ENCODE measurements at regions not wholly inside any gene's neighbourhood (a gene's known extent, or its start where the extent isn't known, plus 50 kb on each side); places are given as distances from the start of the nearest gene placed in this dataset.

DNA sequence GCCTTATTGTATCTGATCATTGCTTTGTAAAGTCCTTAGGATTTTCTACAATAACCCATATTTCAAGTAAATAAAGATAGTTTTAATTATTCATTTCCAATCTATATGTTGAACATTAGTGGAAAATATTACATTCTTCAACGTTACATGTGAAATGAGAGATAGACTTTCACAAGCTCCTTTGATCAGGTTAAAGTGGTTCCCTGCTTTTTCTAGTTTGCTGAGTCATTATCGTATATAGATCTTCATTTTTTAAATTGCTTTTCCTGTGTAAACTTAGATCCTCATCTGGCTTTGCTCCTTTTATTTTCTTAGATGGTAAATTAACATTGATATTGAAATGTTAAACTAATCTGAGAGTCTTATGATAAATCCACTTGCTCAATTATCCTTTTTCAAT, 599.0 kb downstream of the TRAM1L1 start:
- no peaks in the 10 kb centered on the region for H3K36me3 ChIP-seq
- H3K4me1 ChIP-seq: no peaks in the 10 kb centered on the region
- H3K4me3 ChIP-seq: no peak overlapping the region
- no peaks in the 10 kb centered on the region for H3K27me3 ChIP-seq (ENCODE audit: low read depth)
- intact Hi-C loops (cut with micrococcal nuclease): no loop called here
- no peak overlapping the region for H3K27ac ChIP-seq (replicated peaks)
- H3K9me3 ChIP-seq (replicated peaks): peaks cover 17% of the 10 kb centered on the region
- TF ChIP-seq, protein P1, sequence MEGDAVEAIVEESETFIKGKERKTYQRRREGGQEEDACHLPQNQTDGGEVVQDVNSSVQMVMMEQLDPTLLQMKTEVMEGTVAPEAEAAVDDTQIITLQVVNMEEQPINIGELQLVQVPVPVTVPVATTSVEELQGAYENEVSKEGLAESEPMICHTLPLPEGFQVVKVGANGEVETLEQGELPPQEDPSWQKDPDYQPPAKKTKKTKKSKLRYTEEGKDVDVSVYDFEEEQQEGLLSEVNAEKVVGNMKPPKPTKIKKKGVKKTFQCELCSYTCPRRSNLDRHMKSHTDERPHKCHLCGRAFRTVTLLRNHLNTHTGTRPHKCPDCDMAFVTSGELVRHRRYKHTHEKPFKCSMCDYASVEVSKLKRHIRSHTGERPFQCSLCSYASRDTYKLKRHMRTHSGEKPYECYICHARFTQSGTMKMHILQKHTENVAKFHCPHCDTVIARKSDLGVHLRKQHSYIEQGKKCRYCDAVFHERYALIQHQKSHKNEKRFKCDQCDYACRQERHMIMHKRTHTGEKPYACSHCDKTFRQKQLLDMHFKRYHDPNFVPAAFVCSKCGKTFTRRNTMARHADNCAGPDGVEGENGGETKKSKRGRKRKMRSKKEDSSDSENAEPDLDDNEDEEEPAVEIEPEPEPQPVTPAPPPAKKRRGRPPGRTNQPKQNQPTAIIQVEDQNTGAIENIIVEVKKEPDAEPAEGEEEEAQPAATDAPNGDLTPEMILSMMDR (IDR thresholded peaks at IDR 0.05; ENCODE audit: borderline replicate concordance): no peak
- DNase-seq: no peak

DNA sequence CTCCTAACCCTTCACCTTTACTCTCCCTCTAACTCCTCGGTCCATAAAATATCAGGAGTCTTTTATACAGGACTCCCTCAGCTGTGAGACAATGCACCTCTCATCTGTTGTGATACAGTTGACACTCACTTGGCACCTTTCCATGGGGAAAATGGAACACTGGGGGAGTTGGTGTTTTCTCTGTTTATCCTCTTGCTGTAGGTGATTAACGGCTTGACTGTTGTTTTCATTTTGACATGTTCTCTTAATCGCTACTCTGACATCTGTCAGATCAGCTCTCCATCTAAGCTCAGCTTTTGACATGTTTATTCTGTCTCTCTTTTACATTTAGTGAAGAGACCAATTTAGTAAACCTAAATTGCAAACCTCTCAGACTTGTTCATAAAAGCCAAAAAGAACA, 604.8 kb downstream of the TRAM1L1 start:
- Histone ChIP-seq H3K27me3 (ENCODE audit: low read depth) (no peaks in the 10 kb centered on the region), H3K4me3 (no peak overlapping the region), H3K9me3 (replicated peaks) (peaks cover 34% of the 10 kb centered on the region), H3K4me1 (no peaks in the 10 kb centered on the region), H3K27ac (replicated peaks) (no peak overlapping the region), H3K36me3 (no peaks in the 10 kb centered on the region)
- intact Hi-C loops (cut with micrococcal nuclease): no loop called here
- TF ChIP-seq, protein P1 (IDR thresholded peaks at IDR 0.05; ENCODE audit: borderline replicate concordance): no peak
- no peak for DNase-seq

DNA sequence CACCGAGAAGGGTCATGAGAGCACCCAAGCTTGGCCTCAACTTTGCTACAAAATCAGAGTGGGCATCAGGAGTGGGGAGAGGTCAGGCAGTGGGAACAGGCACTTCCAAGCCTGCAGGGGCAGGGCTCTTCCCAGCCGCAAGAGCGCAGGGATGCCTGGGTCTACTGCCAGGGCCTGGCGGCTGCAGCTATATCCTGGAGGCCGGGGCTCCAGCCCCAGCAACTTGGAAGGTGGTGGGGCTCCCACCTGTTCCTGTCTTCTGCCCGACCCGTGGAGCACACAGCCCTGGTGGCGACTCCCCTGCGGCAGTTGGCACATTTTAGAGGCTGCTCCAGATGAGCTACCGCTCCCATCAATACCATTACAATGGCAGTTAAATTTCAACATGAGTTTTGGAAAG, 607.0 kb downstream of the TRAM1L1 start:
- no peak overlapping the region for H3K27ac ChIP-seq (replicated peaks)
- H3K36me3 ChIP-seq: no peaks in the 10 kb centered on the region
- TF ChIP-seq, protein P1 (IDR thresholded peaks at IDR 0.05; ENCODE audit: borderline replicate concordance): no peak
- intact Hi-C loops (cut with micrococcal nuclease): no loop called here
- no peak for DNase-seq
- no peak overlapping the region for H3K4me3 ChIP-seq
- H3K9me3 ChIP-seq (replicated peaks): peaks cover 34% of the 10 kb centered on the region
- no peaks in the 10 kb centered on the region for H3K27me3 ChIP-seq (ENCODE audit: low read depth)
- H3K4me1 ChIP-seq: no peaks in the 10 kb centered on the region

DNA sequence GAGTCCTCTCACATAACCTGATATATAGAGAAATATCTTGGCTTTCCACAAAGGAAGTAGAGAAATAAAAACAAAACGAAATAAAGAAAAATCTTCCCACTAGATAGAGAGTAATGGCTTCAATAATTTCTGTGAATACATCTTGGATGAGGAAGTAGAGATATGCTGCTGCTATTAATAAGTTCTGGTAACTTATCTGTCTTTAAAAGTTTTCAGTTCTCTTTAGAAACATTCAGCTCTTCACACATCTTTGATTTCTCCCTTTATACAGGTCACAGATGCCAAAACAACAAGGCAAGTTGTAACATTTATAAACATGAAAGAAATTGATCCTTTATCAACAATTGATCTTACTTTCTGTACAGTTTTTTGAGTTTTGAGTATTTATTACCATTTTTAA, 615.8 kb downstream of the TRAM1L1 start:
- TF ChIP-seq, protein P1 (IDR thresholded peaks at IDR 0.05; ENCODE audit: borderline replicate concordance): no peak
- DNase-seq: no peak
- intact Hi-C loops (cut with micrococcal nuclease): no loop called here
- H3K27ac ChIP-seq (replicated peaks): no peak overlapping the region
- no peaks in the 10 kb centered on the region for H3K27me3 ChIP-seq (ENCODE audit: low read depth)
- H3K9me3 ChIP-seq (replicated peaks): peaks cover 3% of the 10 kb centered on the region
- H3K4me3 ChIP-seq: no peak overlapping the region
- H3K36me3 ChIP-seq: no peaks in the 10 kb centered on the region
- H3K4me1 ChIP-seq: no peaks in the 10 kb centered on the region

DNA sequence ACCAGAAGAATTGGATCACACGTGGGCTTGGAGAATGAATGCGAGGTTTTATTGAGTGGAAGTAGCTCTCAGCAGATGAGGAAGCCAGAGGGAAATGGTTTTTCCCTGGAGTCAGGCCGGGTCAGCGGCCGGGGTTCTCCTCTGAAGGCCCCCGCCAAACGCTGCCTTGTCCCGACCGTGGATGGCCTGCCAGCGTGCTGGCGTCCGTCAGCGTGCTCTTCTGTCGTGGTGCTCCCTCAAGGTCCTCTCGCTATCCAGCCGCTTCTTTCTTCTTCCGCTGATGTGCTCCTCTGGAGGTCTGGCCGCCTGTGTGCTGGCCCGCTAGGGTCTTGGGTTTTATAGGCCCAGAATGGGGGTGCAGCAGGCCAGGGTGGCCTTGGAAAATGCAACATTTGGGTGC, 632.2 kb downstream of the TRAM1L1 start:
- Histone ChIP-seq H3K4me1 (no peaks in the 10 kb centered on the region), H3K9me3 (replicated peaks) (no peaks in the 10 kb centered on the region), H3K27ac (replicated peaks) (no peak overlapping the region), H3K4me3 (no peak overlapping the region), H3K36me3 (no peaks in the 10 kb centered on the region), H3K27me3 (ENCODE audit: low read depth) (no peaks in the 10 kb centered on the region)
- no peak for DNase-seq
- TF ChIP-seq, protein P1 (IDR thresholded peaks at IDR 0.05; ENCODE audit: borderline replicate concordance): no peak
- intact Hi-C loops (cut with micrococcal nuclease): no loop called here

DNA sequence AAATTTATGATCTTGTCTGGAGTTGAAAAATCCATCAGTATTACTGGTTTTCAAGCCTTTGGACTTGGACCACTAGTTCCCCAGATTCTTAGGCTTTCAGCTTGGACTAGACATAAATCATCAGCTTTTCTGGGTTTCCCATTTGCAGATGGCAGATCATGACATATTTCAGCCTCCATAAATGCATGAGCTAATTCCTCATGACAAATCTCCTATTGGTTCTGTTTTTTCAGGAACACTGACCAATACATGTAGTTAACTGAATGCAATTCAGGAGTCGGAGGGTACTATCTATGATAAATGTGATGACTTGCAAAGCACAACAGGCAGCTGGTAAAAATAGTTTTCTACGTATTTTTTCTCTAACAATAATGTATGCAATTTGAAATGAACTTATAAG, 635.6 kb downstream of the TRAM1L1 start:
- TF ChIP-seq, protein P1 (IDR thresholded peaks at IDR 0.05; ENCODE audit: borderline replicate concordance): no peak
- no peak overlapping the region for H3K27ac ChIP-seq (replicated peaks)
- H3K9me3 ChIP-seq (replicated peaks): no peaks in the 10 kb centered on the region
- H3K4me1 ChIP-seq: no peaks in the 10 kb centered on the region
- no peaks in the 10 kb centered on the region for H3K36me3 ChIP-seq
- H3K27me3 ChIP-seq (ENCODE audit: low read depth): no peaks in the 10 kb centered on the region
- no peak for DNase-seq
- intact Hi-C loops (cut with micrococcal nuclease): no loop called here
- no peak overlapping the region for H3K4me3 ChIP-seq

Measured in left ventricle myocardium inferior (tissue), 1 donor.